HG03457 (cell line): ENCODE measurements at regions not wholly inside any gene's neighbourhood (a gene's known extent, or its start where the extent isn't known, plus 50 kb on each side); places are given as distances from the start of the nearest gene placed in this dataset.

Experiments used
- ATAC-seq: cut with Tn5 transposase; IDR thresholded peaks from one replicate; pipeline ENCODE4 v1.9.1; 2021; ENCODE audit warnings: moderate number of reproducible peaks; ENCODE audit not compliant: unreplicated experiment

- no peak for ATAC-seq
These were observed 408.5 kb upstream of the SUCLG2 start for GRCh38 chr3:68062926-68063325.

- ATAC-seq = no peak
These were observed 406.5 kb upstream of the SUCLG2 start for GRCh38 chr3:68060910-68061309.

- ATAC-seq = no peak
These were observed 405.8 kb upstream of the SUCLG2 start for GRCh38 chr3:68060191-68060590.

- no peak for ATAC-seq
These were observed 405.3 kb upstream of the SUCLG2 start for GRCh38 chr3:68059628-68060152.

GRCh38 chr3:68057637-68058320 lies 403.4 kb upstream of the SUCLG2 start:
- ATAC-seq = no peak

- ATAC-seq = no peak
These were observed 402.1 kb upstream of the SUCLG2 start for GRCh38 chr3:68056556-68056955.

- ATAC-seq = no peak
These were observed 400.8 kb upstream of the SUCLG2 start for GRCh38 chr3:68055215-68055614.

- no peak for ATAC-seq
These were observed 395.4 kb upstream of the SUCLG2 start for GRCh38 chr3:68049776-68050175.

- no peak for ATAC-seq
These were observed 391.6 kb upstream of the SUCLG2 start for GRCh38 chr3:68045976-68046375.

GRCh38 chr3:68033867-68034266 lies 379.5 kb upstream of the SUCLG2 start:
- ATAC-seq = no peak

- ATAC-seq = no peak
These were observed 377.8 kb upstream of the SUCLG2 start for GRCh38 chr3:68032209-68032608.

GRCh38 chr3:68025189-68025588 lies 370.8 kb upstream of the SUCLG2 start:
- no peak for ATAC-seq

GRCh38 chr3:68019876-68020275 lies 365.5 kb upstream of the SUCLG2 start:
- ATAC-seq = no peak

GRCh38 chr3:68018275-68018674 lies 363.9 kb upstream of the SUCLG2 start:
- no peak for ATAC-seq

GRCh38 chr3:68017069-68017468 lies 362.7 kb upstream of the SUCLG2 start:
- ATAC-seq = no peak

- no peak for ATAC-seq
These were observed 355.5 kb upstream of the SUCLG2 start for GRCh38 chr3:68009900-68010299.

GRCh38 chr3:68007621-68008226 lies 353.3 kb upstream of the SUCLG2 start:
- ATAC-seq = no peak

- ATAC-seq = no peak
These were observed 352.2 kb upstream of the SUCLG2 start for GRCh38 chr3:68006646-68007045.

GRCh38 chr3:68004091-68004490 lies 349.7 kb upstream of the SUCLG2 start:
- no peak for ATAC-seq

- no peak for ATAC-seq
These were observed 343.9 kb upstream of the SUCLG2 start for GRCh38 chr3:67998281-67998680.

- ATAC-seq = no peak
These were observed 340.8 kb upstream of the SUCLG2 start for GRCh38 chr3:67995206-67995605.

- no peak for ATAC-seq
These were observed 332.3 kb upstream of the SUCLG2 start for GRCh38 chr3:67986706-67987105.

GRCh38 chr3:67983166-67983565 lies 328.8 kb upstream of the SUCLG2 start:
- ATAC-seq = no peak
